Activated T-cell treated with anti-CD3 and anti-CD28 coated beads for 48 hours (primary cell): ENCODE measurements at regions not wholly inside any gene's neighbourhood (a gene's known extent, or its start where the extent isn't known, plus 50 kb on each side); places are given as distances from the start of the nearest gene placed in this dataset.

Experiments used
- DNase-seq: peaks from one replicate; pipeline ENCODE4 v3.0.0-alpha.2; 2020; ENCODE audit warnings: low read depth

DNA sequence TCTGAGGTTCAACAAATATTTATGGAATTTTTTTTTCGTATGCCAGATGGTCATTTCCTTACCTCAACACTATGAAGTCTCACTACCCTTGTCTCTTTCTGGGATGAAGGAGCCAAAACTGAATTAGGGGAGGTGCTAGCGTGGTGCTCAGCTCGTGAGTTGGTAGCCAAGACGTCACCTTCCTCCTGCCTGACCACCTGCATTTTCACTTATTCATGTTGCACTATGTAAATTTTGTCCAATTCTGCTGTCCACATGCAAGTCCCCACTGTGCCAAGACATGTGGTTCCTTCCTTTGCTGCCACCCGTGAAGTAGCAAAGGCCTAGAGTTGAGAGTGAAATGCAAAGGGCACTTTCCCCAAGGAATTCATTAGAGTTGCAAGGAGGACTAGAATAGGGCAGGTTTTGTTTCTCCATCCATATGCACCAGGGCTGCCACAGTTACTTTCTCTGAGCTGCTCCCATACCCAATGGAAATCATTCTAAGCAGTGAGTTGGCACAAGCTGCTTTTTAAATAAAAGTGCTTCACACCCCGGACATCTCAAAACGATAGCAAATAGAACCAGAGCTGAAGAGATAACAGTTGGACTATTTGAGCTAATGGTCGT, 591.3 kb upstream of the NOX3 start:
- DNase-seq = no peak

DNA sequence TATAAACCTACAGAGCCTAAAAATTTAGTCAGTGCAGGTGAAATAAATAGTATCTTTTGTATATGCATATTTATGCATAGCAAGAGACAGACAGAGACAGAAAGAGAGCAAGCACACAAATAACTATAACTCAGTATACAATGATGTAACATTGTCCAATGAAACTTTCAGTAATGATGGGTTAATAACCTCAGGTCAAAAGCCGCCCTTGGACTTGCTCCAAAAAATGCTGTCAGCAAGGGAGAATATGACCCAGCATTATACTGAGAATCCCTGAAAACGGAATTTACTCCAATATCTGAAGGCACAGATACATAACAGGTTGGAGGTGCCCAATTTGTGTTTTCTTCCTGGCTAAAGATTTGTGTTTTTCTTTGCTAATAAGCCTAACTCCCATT, 590.6 kb upstream of the NOX3 start:
- no peak for DNase-seq

DNA sequence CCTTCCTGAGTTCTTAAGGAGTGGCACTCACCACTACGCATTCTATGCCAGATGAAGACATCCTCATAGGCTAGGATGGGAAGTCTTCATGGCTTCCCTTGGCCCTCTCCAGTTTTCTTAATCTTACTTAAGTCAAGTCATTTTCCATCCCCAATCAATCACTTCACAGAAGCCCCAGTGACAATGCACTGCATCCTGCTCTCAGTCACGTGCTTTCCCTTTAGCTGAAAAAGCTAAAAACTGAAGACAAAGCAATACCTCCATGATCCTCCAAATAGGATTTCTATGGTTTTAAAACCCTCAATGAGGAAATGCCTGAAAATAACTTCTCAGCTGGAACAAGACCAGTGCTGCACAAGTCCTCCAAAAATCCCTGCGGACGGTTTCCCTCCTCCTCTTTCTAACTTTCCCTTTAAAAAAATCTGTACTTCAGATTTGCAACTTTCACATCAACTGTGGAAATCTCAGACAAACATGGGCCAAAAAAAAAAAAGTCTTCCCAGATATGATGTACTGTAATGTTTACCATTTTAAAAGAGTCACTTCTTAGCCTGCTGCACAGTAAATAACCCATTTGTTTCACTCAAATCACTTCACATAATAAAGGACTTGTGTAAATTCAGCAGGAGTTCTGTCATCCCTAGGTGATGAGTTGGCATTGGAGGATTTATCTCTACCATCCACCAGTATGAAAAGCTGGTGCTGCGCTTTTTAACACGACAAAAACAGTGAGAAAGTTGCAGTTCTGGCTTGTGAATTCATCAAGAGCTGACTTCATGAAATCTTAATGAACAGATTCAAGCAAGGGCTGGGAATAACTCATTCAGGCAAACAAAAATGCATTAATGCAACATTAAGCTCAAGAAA, 590.0 kb upstream of the NOX3 start:
- DNase-seq = no peak

DNA sequence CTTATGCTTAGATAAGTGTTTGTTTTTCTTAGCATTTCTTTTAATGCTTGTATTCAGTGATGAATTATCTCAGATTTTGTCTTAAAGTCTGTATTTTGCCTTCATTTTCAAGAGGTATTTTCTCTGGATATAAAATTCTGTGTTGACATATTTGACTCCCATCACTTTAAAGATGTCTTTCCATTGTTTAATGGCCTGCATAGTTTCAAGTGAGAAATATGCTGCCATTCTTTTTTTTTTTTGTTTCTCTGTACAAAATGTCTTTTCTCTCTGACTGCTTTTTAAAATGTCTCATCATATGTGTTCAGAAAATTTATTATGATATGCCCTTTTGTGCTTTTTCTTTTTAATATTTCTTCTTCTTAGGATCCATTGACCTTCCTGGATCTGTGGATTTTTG, 578.0 kb upstream of the NOX3 start:
- no peak for DNase-seq

DNA sequence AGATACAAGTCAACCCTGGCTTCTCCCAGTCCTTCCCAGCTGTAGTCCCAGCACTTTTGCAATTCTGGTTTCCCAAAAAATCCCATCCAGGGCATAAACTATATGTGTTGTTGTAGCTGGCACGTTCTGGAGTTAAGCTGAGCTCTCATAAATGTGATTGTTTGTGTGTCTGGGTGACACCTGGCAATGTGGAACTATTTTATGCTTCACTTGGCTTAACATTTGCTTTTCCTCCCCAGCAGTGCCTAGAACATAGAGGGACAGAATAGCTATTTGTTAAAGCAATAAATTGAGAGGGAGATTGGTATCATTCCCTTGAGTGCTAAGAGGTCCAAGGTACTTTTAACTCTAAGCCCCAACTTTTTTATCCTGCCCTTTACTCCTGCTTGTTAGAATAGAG, 575.9 kb upstream of the NOX3 start:
- DNase-seq = no peak

DNA sequence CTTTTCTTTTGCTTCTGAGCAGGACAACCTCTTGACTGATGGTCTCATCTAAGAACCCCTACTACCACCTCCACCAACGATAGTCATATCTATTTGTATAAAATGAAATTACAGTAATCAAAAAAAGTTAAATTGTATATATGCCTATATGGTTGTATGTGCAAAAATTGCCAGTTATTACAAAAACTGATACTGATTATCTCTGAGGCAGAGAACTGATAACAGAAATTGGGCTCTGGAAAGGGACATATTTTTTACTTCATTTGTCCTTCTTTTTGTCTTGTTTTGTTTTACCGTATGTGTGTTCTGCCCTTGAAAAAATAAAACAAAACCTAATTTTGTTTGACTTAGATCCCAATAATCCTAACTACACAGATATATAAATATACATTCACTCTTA, 574.4 kb upstream of the NOX3 start:
- no peak for DNase-seq

DNA sequence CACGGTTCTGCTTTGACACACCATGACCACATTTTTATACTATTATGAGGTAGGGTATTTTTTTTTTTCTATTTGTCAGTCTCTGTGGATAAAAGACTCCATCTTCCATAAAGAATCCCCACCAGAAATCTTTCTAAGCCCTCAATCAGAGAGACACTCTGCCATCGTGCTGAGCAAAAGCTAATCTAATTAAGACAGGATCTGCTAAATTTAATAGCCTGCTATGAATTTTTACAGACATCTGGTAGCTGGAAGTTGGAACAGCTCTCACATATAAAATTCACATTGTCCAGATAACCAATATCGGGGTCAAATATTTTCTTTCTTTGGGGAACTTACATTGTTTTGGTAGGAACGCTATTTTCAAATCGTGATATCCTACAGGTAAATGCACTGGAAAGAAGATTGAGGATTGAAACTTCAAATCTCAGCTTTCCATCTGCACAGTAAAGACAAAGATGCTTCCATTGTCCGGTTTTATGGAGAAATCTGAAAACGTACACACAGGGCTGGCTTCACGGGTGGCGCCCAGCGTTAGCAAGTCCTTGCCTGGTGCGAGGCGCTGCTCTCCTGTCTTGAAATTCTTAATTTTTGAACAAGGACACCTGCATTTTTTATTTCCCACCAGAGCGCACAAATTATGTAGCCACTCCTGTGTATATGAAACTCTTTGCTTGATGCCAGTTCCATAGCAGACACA, 573.8 kb upstream of the NOX3 start:
- no peak for DNase-seq

DNA sequence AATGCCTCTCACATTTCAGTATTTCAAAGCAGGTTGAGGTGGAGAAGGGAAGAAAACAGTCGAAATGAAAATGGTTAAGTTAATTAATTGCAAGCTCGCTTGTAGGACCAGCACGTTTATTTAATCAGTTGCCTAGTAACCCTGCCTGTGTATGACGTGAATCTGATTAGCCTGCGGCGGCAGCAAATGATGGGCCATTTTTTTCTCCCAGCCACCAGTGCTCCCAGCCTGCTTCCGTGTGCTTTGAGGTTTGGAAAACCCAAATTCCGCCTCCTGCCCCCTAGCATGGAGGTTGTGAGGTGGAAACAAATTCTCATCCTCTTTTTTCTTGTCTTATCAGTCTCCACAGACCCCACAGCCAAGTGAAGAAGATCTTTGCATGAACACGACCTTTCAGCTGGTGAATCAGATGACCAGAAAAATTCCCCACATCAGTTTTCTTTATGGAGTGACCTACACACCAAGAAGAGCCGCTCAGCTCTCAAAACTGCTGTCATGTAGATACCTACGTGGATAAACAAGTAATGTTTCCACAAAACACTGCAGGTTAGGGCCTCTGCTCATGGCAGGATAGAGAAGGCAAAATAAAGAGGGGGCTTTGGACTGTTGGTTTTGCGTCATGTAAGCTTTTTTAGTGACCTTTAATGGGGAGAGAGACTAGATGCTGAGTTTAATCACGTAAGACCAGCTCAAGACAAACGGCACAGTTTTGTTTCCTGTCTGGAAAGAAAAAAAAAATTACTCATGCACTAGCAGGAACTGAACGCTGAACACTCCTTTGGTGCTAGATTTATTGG, 572.9 kb upstream of the NOX3 start:
- DNase-seq = no peak

DNA sequence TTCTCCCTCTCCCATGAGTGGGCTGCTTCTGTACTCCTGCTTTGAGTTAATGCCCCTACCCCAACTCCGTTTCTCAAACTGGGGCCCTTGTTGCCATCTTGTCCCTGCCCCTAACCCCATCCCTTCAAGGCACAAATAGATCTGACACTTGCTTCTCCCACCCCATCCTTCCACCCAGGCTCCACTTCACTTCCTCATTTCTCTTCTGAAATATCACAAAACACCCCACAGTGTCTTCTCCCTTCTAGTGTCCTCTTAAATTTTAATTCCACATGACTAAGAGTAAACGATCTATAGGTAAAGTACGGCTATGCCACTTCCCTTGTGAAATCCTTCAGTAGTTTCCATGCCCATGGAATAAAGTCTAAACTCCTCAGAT, 571.6 kb upstream of the NOX3 start:
- DNase-seq = no peak

DNA sequence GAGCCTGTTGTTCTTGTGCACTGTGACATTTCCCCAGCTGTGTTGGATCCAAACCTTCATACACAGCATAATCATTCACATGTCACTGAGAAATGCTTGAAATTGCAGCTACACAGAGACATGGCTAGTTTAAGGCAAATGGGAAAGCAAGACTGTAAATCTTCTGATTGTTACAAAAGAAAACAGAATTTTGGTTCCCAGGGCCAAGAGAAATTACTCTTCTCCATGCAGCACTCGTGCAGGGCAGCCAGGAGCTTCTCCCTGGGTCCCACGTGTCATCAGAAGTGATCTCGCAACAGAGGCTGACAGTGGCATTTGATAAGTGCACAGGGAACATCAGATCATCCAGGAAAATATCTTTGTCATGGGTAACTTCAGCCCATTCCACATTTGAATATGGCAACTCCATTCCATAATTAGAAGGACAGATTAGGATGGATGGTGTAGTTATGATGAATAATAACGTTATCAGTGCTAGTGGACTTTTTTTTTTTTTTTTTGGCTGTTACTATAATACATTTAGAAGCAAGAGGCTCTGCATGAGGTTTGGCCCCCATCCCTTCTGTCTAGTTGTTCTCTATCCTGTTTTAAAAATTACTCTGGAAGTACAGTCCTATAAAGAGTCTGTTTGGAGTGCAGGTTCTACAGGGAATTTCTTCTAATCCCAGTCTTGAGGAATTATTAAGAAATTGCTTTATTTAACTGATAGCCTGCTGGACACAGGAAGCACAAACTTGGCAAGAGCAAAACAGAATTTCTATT, 571.0 kb upstream of the NOX3 start:
- no peak for DNase-seq

DNA sequence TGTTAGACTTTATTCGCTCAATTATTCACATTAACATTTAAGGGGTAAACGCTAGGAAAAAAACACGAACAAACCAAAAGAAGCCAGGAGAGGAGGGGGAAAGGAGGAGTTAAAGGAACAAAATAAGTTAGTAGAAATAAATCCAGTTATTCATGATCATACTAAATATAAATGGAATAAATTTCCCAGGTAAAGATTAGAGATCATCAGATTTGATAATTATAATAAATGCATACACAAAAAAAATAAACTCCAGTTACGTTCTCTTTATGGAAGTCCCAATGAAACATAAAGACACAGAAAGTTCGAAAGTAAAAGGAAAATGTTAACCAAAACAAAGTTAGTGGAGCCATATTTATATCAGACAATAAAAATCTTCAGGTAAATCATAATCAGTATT, 568.7 kb upstream of the NOX3 start:
- no peak for DNase-seq

DNA sequence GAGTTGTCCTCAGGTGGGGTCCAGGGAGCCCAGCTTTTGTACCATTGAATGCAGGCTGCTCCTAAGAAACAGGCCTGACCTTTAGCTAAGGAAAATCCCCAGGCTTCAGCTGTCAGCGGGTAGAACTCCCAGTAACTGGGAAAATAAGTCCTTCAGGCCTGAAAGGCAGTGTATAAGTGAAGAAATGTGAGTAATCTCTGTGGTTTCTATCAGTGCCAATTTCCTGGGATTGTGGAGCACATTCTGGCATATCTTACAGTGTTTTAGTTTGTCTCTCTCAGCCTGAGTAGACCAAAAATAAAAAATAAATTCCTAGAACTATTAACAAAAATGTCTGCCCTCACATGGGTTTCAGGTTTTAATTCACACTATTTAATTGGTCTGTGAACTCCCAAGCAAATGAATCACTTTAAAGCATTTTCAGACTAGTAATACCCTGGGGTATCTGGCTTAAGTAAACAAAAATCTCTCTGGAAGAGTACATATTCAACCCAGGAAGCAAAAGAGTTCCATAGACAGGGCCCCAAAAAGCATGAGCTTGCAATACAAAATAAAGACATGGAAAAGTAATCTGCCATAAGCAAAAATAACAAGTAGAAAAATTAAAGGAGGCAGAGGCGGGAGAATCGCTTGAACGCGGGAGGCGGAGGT, 566.2 kb upstream of the NOX3 start:
- no peak for DNase-seq

DNA sequence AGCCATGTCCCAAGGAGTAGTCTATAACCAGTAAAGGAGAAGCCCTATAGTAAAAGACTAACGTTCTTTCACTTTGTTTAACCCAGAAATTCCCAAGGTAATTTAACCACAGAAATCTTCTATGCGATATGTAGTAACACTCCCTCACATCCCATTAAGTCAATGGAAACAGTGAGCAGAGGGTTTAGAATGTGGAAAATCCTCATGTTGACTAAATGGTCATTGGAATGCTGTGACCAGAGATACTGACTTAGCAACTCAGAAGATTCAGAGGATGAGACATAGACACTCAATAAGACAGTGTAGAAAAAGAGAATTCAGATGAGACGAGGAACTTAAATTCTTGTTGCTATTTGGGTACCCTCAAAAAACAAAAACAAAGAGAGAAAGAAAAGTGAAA, 562.2 kb upstream of the NOX3 start:
- DNase-seq = no peak

DNA sequence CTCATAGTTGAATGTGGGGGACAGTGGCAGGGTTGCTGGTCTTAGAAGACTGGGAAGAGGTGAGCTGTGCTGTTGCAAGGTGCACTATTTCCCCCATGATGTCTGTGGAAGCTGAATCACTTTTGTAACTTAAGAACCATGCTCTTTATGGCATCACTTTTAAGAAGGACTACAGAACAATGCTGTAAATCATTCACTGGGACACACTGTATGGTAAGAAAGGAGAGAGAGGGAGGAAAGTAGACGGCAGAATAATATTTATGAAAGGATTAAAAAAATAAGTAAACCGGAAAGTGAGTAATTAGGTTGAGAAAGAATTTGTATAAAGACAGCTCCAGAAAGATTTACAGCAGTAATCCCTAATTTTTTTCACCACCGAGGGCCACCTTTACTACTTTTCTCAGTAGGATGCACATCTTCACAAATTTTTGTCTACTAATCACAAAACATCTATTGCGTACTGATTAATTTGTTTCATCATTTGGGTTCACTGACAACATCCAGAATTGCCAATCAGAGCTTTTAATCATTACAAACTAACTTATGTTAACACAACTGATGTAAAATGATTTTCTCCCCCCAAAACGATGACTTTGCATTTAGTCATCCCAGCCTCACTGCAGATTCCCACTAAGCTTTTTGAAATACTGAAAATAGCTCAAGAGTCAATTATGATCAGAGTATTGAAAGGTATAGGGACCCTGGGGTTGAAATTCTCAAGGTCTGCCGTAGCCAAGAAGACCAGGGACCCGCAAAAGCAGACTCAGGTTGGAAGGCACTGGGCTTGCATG, 560.7 kb upstream of the NOX3 start:
- DNase-seq = no peak

DNA sequence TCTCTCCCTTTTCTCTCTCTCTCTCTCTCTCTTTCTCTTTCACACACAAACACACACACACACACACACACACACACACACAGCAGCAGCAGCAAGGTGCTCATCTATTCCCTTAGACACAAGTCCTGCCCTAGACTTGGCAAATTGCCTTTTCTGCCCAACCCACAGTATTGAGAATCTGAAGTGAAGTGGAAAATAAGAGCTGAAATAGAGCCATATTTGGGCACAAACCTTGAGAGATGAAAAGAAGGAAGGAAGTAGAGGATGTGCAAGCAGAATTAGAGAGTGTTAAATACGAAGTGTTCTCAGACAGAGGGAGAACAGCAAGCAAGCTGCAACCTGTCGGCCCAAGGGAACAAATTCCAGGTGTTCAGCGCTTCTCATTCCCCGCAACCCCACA, 557.5 kb upstream of the NOX3 start:
- no peak for DNase-seq

DNA sequence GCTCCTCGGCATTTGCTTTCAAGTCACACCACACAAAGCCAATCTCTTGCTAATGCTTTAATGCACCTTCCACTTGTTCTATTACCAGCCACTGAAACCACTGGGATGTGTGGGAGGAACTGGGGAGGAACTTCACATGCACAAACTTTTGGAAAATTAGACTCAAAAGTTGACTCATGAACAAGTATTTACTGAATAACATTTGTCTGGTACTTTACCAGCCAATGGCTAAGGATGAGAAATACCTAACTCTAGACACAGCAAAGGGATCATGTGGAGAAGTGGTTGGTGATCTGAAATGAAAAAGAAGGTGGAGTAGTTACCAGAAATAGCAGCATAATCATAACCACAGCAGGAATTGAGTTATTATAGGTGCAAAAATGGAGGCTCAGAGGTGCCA, 554.0 kb upstream of the NOX3 start:
- no peak for DNase-seq

DNA sequence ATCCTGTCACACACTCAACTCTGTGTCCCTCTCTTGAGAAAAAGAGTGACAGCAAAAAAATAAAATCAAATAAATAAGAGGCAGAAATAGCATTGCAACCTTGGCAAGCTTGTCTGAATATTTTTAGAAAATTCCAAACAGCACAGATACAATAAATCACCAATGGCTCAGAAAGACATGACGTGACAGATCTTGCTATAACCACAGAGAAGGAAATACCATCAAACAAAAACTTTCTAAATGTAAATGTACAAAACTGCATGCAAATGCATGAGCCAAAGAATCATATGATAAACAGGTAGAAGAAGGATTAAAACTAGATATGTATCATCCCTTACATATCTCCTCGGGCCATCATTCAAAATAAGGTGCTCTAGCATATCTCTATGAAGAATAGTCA, 549.2 kb upstream of the NOX3 start:
- DNase-seq = no peak

DNA sequence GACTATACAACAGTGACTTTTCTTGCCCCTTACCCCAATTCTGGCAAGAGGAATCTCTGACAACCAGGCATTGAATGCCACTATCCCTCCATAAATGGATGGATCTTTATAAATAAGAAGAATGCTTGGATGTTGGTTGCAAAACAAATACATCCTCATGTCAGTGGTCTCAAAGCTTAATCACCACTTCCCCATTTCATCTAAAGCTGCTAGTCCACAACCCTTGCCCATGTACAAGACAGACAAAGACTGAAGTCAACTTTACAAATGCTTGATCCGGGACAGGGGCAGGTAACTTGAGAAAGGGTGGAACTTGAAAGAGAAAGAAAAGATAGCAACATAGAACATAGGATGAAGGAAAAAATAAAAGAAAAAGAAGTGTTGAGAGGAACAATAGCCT, 540.5 kb upstream of the NOX3 start:
- DNase-seq = no peak

DNA sequence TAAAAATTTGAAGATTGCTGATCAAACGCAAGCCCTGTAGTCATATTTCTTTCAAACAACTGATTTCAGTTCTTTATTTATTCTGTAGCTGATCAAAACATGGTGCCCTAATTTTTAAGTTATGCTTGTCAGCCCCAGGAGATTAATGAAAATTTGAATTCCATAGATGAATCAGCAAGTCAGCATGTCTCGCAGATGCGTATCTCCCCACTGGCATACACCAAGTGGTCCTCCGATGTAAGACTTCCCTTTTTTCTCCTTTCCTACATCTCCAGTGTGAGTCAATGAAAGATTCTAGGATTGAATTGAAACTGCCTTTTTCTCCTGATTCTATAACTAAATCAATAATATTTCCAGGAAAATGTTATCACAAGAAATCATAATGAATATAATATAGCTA, 539.6 kb upstream of the NOX3 start:
- no peak for DNase-seq

DNA sequence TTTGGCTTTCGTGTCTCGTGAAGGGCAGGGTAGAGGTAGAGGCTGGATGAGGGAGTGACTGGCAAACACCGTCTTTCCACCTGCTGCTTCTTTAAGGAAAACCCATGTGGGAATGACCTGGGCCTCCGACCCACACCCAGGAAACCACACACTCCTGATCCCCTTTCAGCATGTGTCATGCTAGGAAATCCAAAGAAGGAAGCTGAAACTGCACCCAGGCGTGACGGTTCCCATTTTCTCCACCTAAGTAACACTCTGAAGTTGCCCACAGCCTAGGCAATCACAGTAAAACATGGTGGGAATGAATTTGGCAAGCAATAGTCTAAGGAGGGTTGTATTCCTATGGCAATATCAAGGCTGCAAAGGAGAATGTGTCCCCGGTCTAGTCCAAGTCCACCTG, 538.4 kb upstream of the NOX3 start:
- no peak for DNase-seq

DNA sequence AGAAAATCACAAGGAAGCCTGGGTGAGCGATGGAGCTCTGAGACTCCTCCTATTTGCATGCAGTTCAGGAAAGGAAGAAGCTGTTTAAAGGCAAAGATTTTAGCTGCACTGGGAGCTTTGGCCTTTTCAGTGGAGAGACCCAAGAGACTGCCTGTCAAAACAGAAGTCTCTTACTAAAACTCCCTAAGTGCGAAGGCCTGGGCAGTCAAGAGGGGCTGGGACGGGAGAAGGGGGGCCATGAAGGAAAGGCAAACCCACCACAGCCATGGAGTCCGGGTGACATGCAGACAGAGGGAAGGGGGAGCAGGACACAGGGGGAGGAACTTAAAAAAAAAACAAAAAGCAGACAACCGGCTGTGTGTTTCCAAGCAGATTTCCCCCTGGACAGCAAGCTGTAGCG, 537.6 kb upstream of the NOX3 start:
- DNase-seq = no peak
